HG03097 (cell line): ENCODE measurements at regions not wholly inside any gene's neighbourhood (a gene's known extent, or its start where the extent isn't known, plus 50 kb on each side); places are given as distances from the start of the nearest gene placed in this dataset.
A peak's percentile ranks its signal among the peaks of the same experiment; 100 is the strongest.
"Not testable (repeated sequence)": the region's sequence is repeated elsewhere in the genome, so short reads cannot be mapped to it uniquely, and the experiment has no call there.

Experiments
- ATAC-seq: cut with Tn5 transposase; IDR thresholded peaks from one replicate; pipeline ENCODE4 v1.9.1; 2021; ENCODE audit not compliant: unreplicated experiment, low FRiP score

DNA sequence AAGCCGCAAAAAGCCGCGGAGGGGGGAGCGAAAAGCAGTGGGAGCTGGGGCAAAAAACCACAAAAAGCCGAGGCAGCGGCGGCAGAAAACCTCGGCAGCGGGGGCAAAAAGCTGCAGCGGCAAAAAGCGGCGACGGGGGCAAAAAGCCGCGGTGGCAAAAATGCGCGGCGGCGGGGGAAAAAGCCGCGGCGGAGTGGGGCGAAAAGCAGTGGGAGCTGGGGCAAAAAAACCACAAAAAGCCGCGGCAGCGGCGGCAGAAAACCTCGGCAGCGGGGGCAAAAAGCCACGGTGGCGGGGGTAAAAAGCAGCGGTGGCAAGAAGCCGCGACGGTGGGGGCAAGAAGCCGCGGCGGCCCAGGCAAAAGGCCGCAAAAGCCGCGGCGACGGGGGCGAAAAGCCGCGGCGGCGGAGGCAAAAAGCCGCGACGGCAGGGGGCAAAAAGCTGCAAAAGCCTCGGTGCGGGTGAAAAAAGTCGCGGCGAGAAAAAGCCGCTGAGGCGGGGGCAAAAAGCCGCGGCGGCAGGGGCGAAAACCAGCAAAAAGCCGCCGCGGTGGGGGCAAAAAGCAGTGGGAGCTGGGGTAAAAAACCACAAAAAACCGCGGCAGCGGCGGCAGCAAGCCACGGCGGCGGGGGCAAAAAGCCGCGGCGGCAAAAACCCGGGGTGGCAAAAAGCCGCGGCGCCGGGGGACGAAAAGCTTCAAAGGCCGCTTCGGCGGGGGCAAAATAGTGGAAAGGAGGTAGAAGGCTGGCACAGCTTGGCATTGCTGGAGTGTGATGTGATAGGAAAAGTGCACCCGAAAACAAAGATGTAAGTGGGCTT, 135.9 kb downstream of the ZNF92 start:
- no peak for ATAC-seq

DNA sequence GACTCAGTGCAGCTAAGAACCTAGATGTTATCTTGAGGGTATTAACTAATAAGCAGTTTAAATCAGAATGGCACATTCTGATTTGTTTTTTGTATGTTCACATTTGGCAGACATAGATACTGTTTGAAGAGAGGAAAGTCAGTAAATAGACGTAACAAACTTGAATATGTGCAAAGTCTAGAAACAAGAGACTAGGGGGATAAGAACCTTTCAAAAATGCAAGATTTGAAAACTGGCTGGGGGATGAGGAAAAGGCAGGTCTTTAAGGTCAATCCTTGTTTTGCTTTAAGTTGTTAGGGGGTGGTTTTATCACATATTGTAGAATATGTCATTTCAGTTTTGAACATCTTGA, 136.5 kb downstream of the ZNF92 start:
- ATAC-seq: not testable (repeated sequence)

DNA sequence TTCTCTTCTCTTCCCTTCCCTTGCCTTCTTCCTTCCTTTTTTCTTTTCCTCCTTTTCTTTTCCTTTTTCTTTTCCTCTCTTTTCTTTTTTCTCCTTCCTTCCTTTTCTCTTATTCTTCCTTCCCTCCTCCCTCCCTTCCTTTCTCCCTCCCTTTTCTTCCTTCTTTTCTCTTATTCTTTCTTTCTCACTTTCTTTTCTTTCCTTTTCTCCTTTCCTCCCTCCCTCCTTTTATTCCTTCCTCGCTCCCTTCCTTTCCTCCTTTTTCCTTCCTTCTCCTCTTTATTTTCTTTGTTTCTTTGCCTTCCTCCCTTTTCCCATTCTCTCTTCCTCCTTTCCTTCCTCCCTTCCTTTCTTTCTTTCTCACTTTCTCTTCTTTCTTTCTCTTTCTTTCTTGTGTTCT, 146.1 kb downstream of the ZNF92 start:
- not testable (repeated sequence) for ATAC-seq

DNA sequence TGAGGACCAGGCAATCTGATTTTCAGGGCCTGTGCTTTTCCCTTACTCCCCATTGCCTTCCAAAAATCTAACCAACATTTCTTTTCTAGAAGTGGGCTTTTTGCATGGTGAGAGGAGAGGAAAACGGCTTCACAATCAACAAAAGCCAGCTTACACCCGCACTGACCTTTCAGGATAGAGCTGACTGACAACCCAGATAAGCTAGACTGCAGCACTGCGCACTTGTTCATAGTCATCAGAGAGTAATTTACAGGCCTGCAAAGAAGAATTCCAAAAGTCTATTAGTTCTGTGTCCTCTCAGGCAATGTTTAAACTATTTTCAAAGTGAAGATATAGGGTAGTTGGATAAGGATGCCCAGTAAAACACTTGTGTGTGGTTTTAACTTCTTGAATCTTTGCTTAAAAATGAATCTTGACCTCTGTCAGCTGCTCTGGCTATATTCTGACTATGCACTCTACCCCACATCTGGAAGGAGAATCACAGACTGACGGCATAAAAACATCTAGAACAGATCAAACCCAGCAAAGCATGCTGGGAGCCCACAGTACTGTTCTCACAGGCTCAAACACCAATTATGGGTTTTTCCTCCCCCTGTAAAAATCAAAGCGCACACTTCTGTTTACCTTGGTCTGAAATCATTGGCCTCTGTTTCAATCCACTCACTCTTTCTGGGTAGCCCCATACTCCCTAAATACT, 172.0 kb downstream of the ZNF92 start:
- ATAC-seq: not testable (repeated sequence)

DNA sequence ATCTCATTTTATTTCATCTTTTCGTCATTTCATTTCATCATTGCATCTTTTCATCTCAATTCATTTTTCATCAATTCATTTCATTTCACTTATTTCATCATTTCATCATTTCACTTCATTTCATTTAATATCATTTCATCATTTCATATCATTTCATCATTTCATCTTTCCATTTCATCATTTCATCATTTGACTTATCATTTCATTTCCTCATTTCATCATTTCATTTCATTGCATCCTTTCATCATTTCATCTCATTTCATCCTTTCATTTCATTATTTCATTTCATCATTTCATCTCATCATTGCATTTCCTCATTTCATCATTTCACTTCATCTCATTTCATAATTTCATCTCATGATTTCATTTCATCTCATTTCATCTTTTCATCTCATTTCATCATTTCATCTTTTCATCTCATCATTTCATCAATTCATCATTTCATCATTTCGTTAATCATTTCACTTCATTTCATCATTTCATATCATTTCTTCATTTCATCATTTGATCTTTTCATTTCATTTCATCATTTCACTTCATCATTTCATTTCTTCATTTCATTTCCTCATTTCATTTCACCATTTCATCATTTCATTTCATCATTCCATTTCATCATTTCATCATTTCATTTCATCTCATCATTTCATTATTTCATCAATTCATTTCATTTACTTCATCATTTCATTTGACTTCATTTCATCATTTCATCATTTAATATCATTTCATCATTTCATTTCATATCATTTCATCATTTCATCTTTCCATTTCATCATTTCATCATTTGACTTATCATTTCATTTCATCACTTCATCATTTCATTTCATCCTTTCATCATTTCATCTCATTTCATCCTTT, 176.2 kb downstream of the ZNF92 start:
- ATAC-seq: not testable (repeated sequence)

DNA sequence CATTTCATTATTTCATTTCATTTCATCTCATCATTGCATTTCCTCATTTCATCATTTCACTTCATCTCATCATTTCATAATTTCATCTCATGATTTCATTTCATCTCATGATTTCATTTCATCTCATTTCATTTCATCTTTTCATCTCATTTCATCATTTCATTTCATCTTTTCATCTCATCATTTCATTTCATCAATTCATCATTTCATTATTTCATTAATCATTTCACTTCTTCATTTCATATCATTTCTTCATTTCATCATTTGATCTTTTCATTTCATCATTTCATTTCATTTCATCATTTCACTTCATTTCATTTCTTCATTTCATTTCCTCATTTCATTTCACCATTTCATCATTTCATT, 176.8 kb downstream of the ZNF92 start:
- not testable (repeated sequence) for ATAC-seq

DNA sequence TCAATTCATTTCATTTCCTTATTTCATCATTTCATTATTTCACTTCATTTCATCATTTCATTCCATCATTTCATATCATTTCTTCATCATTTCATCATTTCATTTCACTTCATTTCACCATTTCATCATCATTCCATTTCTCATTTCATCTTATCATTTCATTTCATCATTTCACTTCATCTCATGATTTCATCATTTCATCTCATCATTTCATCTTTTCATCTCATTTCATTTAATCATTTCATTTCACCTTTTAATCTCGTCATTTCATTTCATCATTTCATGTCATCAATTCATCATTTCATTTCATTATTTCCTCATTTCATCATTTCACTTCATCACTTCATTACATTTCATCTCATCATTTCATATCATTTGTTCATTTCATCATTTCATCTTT, 177.4 kb downstream of the ZNF92 start:
- not testable (repeated sequence) for ATAC-seq

DNA sequence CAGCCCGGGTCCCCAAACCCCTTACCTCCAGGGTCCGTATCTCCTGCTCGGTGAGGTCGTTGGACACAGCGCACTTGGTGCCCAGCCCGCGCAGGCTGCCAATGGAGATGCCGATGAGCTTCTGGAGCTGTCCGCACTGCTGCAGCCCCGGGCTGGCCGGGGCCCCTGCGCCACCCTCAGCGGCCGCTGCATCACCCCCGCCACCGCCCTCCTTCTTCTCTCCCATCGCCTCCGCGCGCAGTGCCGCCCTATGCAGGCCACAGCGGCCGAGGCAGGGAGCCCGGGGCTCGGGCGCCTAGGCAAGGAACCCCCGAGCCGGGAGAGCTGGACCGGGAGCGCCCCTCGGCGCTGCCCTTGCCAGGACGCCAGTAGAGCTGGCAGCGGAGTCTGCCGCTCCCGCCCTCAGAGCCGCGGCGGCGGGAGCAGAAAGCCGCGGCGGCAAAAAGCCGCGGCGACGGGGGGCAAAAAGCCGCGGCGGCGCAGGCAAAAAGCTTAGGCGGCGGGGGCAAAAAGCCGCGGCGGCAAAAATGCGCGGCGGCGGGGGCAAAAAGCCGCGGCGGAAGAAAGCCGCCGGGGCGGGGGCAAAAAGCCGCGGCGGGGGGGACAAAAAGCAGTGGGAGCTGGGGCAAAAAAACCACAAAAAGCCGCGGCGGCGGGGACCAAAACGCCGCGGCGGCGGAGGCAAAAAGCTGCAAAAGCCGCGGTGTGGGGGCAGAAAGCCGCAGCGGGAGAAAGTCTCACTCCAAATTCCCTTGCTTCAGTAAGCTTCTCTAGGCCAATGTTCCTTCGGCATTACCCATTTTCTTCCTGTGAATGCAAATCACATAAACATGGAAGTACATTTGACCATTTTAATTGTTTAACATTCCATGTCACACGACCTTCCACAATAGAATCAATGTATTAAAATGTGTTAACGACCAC, 181.2 kb downstream of the ZNF92 start:
- ATAC-seq: not testable (repeated sequence)

DNA sequence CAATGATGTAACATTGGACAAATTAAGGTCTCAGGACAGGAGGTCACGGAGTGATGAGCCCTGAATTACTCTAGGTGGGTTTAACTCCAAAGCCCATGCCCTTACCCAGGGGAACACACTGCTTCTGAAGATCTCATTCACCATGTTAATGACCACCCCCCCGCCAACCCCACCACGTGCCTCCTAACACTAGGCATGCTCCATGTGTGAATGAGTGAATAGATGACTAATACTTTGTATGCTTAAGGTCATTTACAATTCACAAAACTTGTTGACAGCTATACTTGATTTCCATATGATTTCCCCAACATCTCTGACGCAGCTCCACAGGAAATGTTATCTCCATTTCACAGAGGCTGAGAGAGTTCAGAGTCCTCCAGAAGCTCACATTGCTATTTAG, 184.9 kb downstream of the ZNF92 start:
- ATAC-seq: not testable (repeated sequence)

DNA sequence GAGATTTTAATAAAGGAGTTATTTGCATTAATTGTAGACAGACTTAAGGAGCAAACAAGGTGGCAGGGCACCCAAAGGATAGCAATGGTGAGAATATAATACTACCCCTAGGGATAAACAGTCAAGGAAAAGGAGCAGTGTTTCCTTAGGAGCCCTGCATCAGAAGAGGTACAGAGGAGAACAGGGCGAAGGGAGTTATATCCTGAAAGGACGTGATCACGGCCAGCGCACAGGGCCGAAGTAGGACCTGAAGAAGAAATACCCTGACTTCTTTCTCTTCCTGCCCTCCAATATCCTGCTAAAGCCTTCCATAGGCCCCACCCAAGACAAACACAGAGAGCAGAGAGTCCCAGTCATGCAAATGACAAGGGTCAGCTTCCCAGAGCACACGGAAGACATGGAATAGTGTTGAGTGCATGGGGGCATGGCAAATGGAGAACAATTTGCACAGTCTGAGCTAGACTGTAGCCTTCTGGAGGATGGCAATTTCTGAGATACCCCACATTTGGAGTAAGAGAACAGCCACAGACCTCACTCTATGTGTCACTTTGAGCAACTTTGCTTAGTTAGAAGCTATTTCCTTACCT, 188.2 kb downstream of the ZNF92 start:
- ATAC-seq: not testable (repeated sequence)

DNA sequence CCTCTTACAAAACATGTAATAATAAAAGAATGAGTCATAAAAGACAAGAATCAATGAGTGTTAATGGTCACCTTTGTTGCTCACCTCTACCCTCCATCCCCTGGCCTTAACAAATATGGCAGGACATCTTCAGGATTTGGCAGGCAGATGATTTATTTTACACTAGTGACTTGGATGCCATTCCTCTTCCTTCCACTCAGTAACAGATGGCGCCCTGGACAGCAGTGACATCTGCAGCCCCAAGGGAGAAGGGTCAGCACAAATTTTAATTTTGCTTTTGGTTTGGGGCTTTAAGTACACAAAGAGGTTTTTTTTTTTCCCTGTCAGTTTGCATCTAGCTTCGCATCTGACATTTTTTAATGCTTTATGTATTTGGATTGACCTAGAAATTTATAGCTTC, 188.9 kb downstream of the ZNF92 start:
- peak; percentile 93 for ATAC-seq

DNA sequence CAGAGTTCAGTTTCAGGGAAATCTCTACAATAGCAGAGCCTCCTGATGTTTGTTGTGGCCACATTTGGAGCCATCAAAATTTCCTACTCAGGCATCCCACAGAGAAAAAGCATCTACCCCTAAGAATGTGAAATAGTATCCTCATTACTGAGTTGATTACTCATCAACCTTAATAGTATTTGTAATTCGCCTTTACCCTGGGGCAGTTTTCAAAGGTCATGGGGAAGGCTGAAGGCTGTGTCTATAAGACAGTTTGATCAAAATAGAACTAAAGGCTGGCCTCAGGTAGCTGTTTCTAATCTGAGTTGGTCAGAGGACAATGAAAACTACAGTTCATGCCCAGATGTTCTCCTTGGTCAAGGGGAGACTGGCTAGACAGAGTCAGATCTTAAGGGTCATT, 189.7 kb downstream of the ZNF92 start:
- ATAC-seq: not testable (repeated sequence)

DNA sequence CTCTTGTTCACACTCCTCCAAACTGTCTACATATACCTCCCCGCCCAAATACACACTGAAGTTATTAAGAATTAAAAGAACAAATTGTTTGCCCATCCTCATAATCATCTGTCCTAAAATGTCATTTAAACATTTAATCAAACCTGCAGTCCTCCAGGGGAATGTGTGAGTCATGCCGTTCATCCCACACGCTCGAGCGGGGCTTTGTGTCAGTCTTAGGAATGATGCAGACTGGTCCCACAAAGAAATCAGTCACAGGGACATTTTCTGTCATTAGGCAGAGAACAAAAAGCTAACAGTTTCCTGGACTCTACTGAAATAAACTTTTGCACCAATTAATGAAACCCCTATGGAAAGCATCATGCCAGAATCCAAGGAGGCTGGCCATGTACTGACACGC, 194.6 kb downstream of the ZNF92 start:
- not testable (repeated sequence) for ATAC-seq

DNA sequence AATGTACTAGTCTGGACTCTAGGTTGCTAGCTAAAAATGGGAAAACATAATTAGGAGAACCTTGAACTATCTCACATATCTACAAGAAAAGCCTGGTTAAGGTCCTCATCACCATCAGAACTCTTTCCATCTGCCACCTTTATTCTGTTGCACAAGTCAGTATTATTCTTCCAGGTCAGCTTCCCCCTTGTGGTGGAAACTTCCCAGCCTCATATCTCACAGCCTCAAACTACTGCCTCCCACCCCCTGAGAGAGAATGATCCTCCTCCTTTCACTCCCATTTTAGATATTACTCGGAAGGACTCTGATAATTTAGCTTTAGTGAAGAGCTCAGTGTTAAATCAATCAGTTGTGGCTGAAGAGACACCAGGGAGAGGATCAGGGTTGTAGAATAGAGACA, 197.3 kb downstream of the ZNF92 start:
- ATAC-seq: not testable (repeated sequence)

DNA sequence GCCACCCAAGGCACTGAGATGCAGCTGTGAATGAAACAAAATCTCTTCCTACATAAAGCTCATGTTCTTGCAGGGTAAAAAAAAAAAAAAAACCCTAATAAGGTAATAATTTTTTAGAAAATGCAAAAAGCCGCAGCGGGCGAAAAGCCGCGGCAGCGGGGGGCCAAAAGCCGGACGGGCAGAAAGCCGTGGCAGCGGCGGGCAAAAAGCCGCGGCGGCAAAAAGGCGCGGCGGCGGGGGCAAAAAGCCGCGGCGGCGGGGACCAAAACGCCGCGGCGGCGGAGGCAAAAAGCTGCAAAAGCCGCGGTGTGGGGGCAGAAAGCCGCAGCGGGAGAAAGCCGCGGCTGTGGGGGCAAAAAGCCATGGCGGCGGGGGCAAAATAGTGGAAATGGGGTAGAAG, 198.9 kb downstream of the ZNF92 start:
- not testable (repeated sequence) for ATAC-seq

DNA sequence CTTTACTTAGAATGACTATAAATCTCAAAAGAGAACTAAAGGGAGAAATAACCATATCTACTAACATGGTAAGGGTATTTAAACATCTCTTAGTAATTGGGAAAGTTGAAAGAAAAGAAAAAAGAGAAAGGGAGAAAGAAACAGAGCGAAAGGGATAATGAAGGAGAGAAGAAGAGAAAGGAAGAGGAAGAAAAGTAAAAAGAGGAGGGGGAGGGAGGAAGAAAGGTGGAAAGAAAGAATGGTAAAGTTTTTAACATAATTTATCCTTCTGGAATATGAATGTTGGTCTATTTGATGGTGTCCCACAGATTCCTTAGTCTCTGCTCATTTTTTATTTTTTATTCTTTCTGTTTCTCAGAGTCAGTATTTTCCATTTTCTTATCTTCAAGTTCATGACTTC, 202.7 kb downstream of the ZNF92 start:
- ATAC-seq: not testable (repeated sequence)

DNA sequence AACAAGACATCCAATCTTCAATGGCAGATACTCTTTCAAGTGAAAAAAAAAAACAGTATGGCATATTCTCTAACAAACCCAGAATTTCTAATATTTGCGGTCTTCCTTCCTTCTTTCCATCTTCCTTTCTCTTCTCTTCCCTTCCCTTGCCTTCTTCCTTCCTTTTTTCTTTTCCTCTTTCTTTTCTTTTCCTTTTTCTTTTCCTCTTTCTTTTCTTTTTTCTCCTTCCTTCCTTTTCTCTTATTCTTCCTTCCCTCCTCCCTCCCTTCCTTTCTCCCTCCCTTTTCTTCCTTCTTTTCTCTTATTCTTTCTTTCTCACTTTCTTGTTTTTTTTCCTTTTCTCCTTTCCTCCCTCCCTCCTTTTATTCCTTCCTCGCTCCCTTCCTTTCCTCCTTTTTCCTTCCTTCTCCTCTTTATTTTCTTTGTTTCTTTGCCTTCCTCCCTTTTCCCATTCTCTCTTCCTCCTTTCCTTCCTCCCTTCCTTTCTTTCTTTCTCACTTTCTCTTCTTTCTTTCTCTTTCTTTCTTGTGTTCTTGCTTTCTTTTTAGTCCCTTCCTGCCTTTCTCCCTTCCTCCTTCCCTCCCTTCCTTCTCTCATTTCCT, 209.0 kb downstream of the ZNF92 start:
- ATAC-seq: not testable (repeated sequence)

DNA sequence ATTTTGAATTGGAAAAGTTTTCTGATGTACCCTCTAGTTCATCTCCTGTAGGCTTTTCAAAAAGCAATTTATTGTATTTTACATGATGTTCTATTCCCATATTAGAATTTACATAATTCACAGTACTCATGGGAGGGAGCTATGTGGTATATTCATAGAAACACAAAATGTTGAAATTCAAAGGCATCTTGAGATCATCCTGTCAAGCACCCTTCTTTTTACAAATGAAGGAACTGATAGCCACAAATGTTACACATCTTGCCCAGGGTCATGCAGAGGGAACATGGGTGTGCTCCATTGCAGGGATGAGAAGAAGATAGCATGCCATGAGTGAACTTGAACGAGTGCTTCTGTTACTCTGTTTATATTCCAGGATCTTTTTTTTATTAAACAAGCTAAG, 228.8 kb downstream of the ZNF92 start:
- ATAC-seq: not testable (repeated sequence)

DNA sequence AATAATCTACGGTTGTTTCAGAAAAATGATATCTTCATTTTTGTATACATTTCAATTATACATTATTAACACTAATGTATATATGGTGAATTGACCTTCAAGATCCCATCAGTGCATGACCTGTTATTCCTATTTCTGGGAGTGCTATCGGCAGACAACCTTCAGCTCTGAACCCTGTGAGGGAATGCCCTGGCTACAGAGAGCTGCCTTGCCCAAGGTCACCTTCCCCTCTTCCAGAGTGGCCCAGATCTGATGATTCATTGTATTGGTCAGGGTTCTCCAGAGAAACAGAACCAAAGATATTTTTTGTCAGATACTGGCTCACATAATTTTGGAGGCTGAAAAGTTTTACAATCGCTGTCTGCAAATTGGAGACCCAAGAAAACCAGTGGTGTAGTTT, 235.5 kb downstream of the ZNF92 start:
- ATAC-seq: no peak
